SK-N-SH (cell line): ENCODE measurements at regions not wholly inside any gene's neighbourhood (a gene's known extent, or its start where the extent isn't known, plus 50 kb on each side); places are given as distances from the start of the nearest gene placed in this dataset.

ENCODE experiments used
- CTCF ChIA-PET: fragments of 300-600, 350-600 bp; formaldehyde crosslinking; extraction: SDS; loops from one replicate; lab custom pipeline; 2021; lab: Yijun Ruan, JAX
- POLR2A ChIA-PET: fragments of 350-600 bp; sonication (Branson Sonifier 250); formaldehyde crosslinking; extraction: SDS; loops from one replicate; lab custom pipeline; 2020; ENCODE audit warnings: antibody characterized with exemption, inconsistent platforms; lab: Yijun Ruan, JAX
- DNase-seq: peaks from one replicate; pipeline ENCODE4 v3.0.0; 2012
- H2AFZ ChIP-seq: fragments of 200-600 bp; sonication (generic); 2 replicates; pipeline ENCODE4 v1.8.1; 2016; ENCODE audit warnings: antibody characterized with exemption, mild to moderate bottlenecking, low read depth
- H3F3A ChIP-seq: fragments of 200-600 bp; sonication (generic); replicated peaks from 2 replicates; pipeline ENCODE3; 2016; ENCODE audit warnings: antibody characterized with exemption, mild to moderate bottlenecking; ENCODE audit not compliant: insufficient read depth
- H3K27ac ChIP-seq, 2 experiments: fragments of 200-500 bp in 1 of 2; fragments of 200-600 bp in 1 of 2; sonication (Bioruptor generic) in 1 of 2; sonication (generic), shearing (Covaris generic) in 1 of 2; 2 replicates each; pipeline versions ENCODE4 v1.5.1 to v1.6.1; 2014 to 2016; ENCODE audit warnings: low read depth in 2 of 2, inconsistent platforms in 1 of 2, low read length in 1 of 2, mild to moderate bottlenecking in 1 of 2, mixed read lengths in 1 of 2
- H3K27me3 ChIP-seq: fragments of 200-600 bp; sonication (generic), shearing (Covaris generic); 2 replicates; pipeline ENCODE4 v1.6.1; 2016; ENCODE audit warnings: mixed run types; ENCODE audit not compliant: insufficient read depth
- H3K36me3 ChIP-seq, 2 experiments: fragments of 200-500 bp in 1 of 2; fragments of 200-600 bp in 1 of 2; sonication (Bioruptor generic) in 1 of 2; sonication (generic) in 1 of 2; replicated peaks in 1 of 2; 2 replicates each; pipeline versions ENCODE3 to v1.5.1; 2014 to 2016; ENCODE audit warnings: low read length in 1 of 2, mild to moderate bottlenecking in 1 of 2; ENCODE audit not compliant: insufficient read depth in 2 of 2, control insufficient read depth in 1 of 2
- H3K4me1 ChIP-seq, 2 experiments: fragments of 200-500 bp in 1 of 2; fragments of 200-600 bp in 1 of 2; sonication (Bioruptor generic) in 1 of 2; sonication (generic), shearing (Covaris generic) in 1 of 2; 2 replicates each; pipeline versions ENCODE4 v1.5.1 to v1.6.1; 2014 to 2016; ENCODE audit warnings: low read depth in 1 of 2, low read length in 1 of 2, mixed run types in 1 of 2; ENCODE audit not compliant: insufficient read depth in 2 of 2, control insufficient read depth in 1 of 2
- H3K4me2 ChIP-seq: fragments of 200-600 bp; sonication (generic), shearing (Covaris generic); 2 replicates; pipeline ENCODE4 v1.6.1; 2017; ENCODE audit warnings: mixed run types
- H3K4me3 ChIP-seq, 2 experiments: fragments of 200-500 bp in 1 of 2; fragments of 200-600 bp in 1 of 2; sonication (Bioruptor generic) in 1 of 2; sonication (generic), shearing (Covaris generic) in 1 of 2; 2 replicates each; pipeline versions ENCODE4 v1.5.1 to v1.8.1; 2014 to 2016; ENCODE audit warnings: low read depth in 2 of 2, inconsistent platforms in 1 of 2, low read length in 1 of 2, mild to moderate bottlenecking in 1 of 2, mixed read lengths in 1 of 2, moderate library complexity in 1 of 2
- H3K79me2 ChIP-seq: fragments of 200-600 bp; sonication (generic); 2 replicates; pipeline ENCODE4 v1.8.1; 2017; ENCODE audit warnings: mild to moderate bottlenecking; ENCODE audit not compliant: insufficient read depth
- H3K9ac ChIP-seq: fragments of 200-600 bp; sonication (generic); 2 replicates; pipeline ENCODE4 v1.6.1; 2017; ENCODE audit warnings: mixed run types
- H3K9me2 ChIP-seq: fragments of 200-600 bp; sonication (generic); 2 replicates; pipeline ENCODE4 v1.6.1; 2017; ENCODE audit warnings: mixed run types
- H3K9me3 ChIP-seq: fragments of 200-600 bp; sonication (generic); 2 replicates; pipeline ENCODE4 v1.6.1; 2017; ENCODE audit warnings: mixed run types, mild to moderate bottlenecking, moderate library complexity
- H4K20me1 ChIP-seq: fragments of 200-600 bp; sonication (generic); 2 replicates; pipeline ENCODE4 v1.6.1; 2017; ENCODE audit warnings: mild to moderate bottlenecking, mixed run types; ENCODE audit not compliant: insufficient read depth
- CHD2 ChIP-seq: fragments of 150-350 bp; IDR thresholded peaks from 2 replicates; pipeline ENCODE4 v1.6.1; 2018; ENCODE audit warnings: low read length; ENCODE audit not compliant: partially characterized antibody
- CTCF ChIP-seq: fragments of 200-600 bp; sonication (generic); IDR thresholded peaks from 2 replicates; pipeline ENCODE4 v1.6.1; 2017; ENCODE audit warnings: antibody characterized with exemption, mild to moderate bottlenecking, moderate library complexity
- EZH2phosphoT487 ChIP-seq: fragments of 200-600 bp; sonication (generic); IDR thresholded peaks from 2 replicates; pipeline ENCODE4 v1.6.1; 2017; ENCODE audit warnings: low read depth, mixed run types, mild to moderate bottlenecking, antibody characterized with exemption, moderate library complexity, borderline replicate concordance
- FOXJ3 ChIP-seq: sonication (generic); formaldehyde crosslinking; IDR thresholded peaks from 2 replicates; pipeline ENCODE4 v1.5.1; 2020; ENCODE audit warnings: mild to moderate bottlenecking, missing genetic modification reagents
- FOXM1 ChIP-seq: IDR thresholded peaks from 2 replicates; pipeline ENCODE4 v1.4.0; 2012; ENCODE audit warnings: low read depth, mild to moderate bottlenecking
- GABPA ChIP-seq: IDR thresholded peaks from 2 replicates; pipeline ENCODE4 v1.4.0; 2012; ENCODE audit warnings: low read depth, mild to moderate bottlenecking
- JUND ChIP-seq: IDR thresholded peaks from 2 replicates; pipeline ENCODE4 v1.4.0; 2012
- POLR2AphosphoS5 ChIP-seq: IDR thresholded peaks from 2 replicates; pipeline ENCODE4 v1.6.1; 2012; ENCODE audit warnings: low read depth, low read length
- RCOR1 ChIP-seq: fragments of 150-350 bp; IDR thresholded peaks from 2 replicates; pipeline ENCODE4 v1.6.1; 2017; ENCODE audit warnings: antibody characterized with exemption, low read length
- RXRA ChIP-seq: IDR thresholded peaks from 2 replicates; pipeline ENCODE4 v1.4.0; 2012; ENCODE audit warnings: low read depth, mild to moderate bottlenecking, borderline replicate concordance
- SIN3A ChIP-seq: IDR thresholded peaks from 2 replicates; pipeline ENCODE4 v1.6.1; 2012; ENCODE audit warnings: low read depth, mild to moderate bottlenecking, low read length, moderate library complexity, borderline replicate concordance
- SMC3 ChIP-seq: IDR thresholded peaks from 2 replicates; pipeline ENCODE4 v1.6.1; 2012; ENCODE audit warnings: low read depth, low read length, improper control_type of control experiment
- TAF1 ChIP-seq: IDR thresholded peaks from 2 replicates; pipeline ENCODE4 v1.6.1; 2012; ENCODE audit warnings: low read depth, mild to moderate bottlenecking, low read length, moderate library complexity, borderline replicate concordance
- TEAD4 ChIP-seq: IDR thresholded peaks from 2 replicates; pipeline ENCODE4 v1.4.0; 2012; ENCODE audit warnings: mild to moderate bottlenecking, borderline replicate concordance; ENCODE audit not compliant: insufficient read depth
- USF1 ChIP-seq: IDR thresholded peaks from 2 replicates; pipeline ENCODE4 v1.4.0; 2012; ENCODE audit warnings: low read depth, borderline replicate concordance
- WGBS: methylation state at CpG from one replicate; pipeline ENCODE4 v1.1.6; 2017; ENCODE audit warnings: low lambda C conversion rate; 5-methylcytosine and 5-hydroxymethylcytosine counted together
- TF ChIP-seq, protein P1 (sequence below): IDR thresholded peaks from 2 replicates; pipeline ENCODE4 v1.4.0; 2012; ENCODE audit warnings: low read depth, borderline replicate concordance

- H3F3A ChIP-seq: no peaks in the 10 kb centered on the region
- H3K27ac ChIP-seq: no peak overlapping the region
- no peaks in the 10 kb centered on the region for H3K9me3 ChIP-seq
- no peaks in the 10 kb centered on the region for H3K4me1 ChIP-seq
- no peak overlapping the region for H3K9ac ChIP-seq
- no peak for DNase-seq
- TF ChIP-seq TAF1 (no peak), FOXJ3 (CRISPR knock-in tag) (no peak), CTCF (no peak), FOXM1 (no peak), JUND (no peak), SMC3 (no peak), POLR2AphosphoS5 (no peak), USF1 (no peak), EZH2phosphoT487 (no peak)
- TF ChIP-seq, protein P1, sequence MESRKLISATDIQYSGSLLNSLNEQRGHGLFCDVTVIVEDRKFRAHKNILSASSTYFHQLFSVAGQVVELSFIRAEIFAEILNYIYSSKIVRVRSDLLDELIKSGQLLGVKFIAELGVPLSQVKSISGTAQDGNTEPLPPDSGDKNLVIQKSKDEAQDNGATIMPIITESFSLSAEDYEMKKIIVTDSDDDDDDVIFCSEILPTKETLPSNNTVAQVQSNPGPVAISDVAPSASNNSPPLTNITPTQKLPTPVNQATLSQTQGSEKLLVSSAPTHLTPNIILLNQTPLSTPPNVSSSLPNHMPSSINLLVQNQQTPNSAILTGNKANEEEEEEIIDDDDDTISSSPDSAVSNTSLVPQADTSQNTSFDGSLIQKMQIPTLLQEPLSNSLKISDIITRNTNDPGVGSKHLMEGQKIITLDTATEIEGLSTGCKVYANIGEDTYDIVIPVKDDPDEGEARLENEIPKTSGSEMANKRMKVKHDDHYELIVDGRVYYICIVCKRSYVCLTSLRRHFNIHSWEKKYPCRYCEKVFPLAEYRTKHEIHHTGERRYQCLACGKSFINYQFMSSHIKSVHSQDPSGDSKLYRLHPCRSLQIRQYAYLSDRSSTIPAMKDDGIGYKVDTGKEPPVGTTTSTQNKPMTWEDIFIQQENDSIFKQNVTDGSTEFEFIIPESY: no peak
- ChIA-PET POLR2A (no interaction called here), CTCF (no interaction called here)
- no peaks in the 10 kb centered on the region for H3K9me2 ChIP-seq
- H3K27me3 ChIP-seq: no peaks in the 10 kb centered on the region
- H3K79me2 ChIP-seq: no peaks in the 10 kb centered on the region
- H3K4me2 ChIP-seq: no peak overlapping the region
- H3K4me3 ChIP-seq: no peak overlapping the region
- H2AFZ ChIP-seq: no peak overlapping the region
- WGBS: 13% methylated on average over 6 of the region's 6 CpGs
- no peaks in the 10 kb centered on the region for H4K20me1 ChIP-seq
- H3K36me3 ChIP-seq: no peaks in the 10 kb centered on the region
These were observed 680.4 kb downstream of the TBC1D22A start for GRCh38 chr22:47442821-47443220.

GRCh38 chr22:47439643-47440265, 677.3 kb downstream of the TBC1D22A start:
- no peaks in the 10 kb centered on the region for H3K36me3 ChIP-seq
- no peak for DNase-seq
- no peak overlapping the region for H3K27ac ChIP-seq
- POLR2A ChIA-PET: no interaction called here
- H3K9ac ChIP-seq: no peak overlapping the region
- H3K9me3 ChIP-seq: no peaks in the 10 kb centered on the region
- no peaks in the 10 kb centered on the region for H4K20me1 ChIP-seq
- no peak overlapping the region for H3K4me2 ChIP-seq
- H3K4me3 ChIP-seq: no peak overlapping the region
- no peaks in the 10 kb centered on the region for H3F3A ChIP-seq
- H3K27me3 ChIP-seq: no peaks in the 10 kb centered on the region
- 42% methylated on average over 17 of the region's 17 CpGs for WGBS
- no peak overlapping the region for H2AFZ ChIP-seq
- no peaks in the 10 kb centered on the region for H3K79me2 ChIP-seq
- no peaks in the 10 kb centered on the region for H3K4me1 ChIP-seq
- H3K9me2 ChIP-seq: no peaks in the 10 kb centered on the region
- CTCF ChIA-PET: interaction anchor here (1.3 kb wide), 1 partner anchor 9 kb away, joined by 3 read pairs; no protein-coding TSS in a partner anchor
- TF ChIP-seq GABPA: no peak
- TF ChIP-seq RXRA: no peak
- TF ChIP-seq SIN3A: no peak
- TF ChIP-seq TEAD4: no peak
- no peak for TF ChIP-seq CTCF
- no peak for TF ChIP-seq RCOR1
- TF ChIP-seq CHD2: no peak
- TF ChIP-seq SMC3: no peak
- TF ChIP-seq, protein P1: no peak
- TF ChIP-seq USF1: no peak
